HG03097 (cell line): ENCODE measurements at regions not wholly inside any gene's neighbourhood (a gene's known extent, or its start where the extent isn't known, plus 50 kb on each side); places are given as distances from the start of the nearest gene placed in this dataset.
"Not testable (repeated sequence)": the region's sequence is repeated elsewhere in the genome, so short reads cannot be mapped to it uniquely, and the experiment has no call there.

Experiments used
- ATAC-seq: cut with Tn5 transposase; IDR thresholded peaks from one replicate; pipeline ENCODE4 v1.9.1; 2021; ENCODE audit not compliant: unreplicated experiment, low FRiP score

DNA sequence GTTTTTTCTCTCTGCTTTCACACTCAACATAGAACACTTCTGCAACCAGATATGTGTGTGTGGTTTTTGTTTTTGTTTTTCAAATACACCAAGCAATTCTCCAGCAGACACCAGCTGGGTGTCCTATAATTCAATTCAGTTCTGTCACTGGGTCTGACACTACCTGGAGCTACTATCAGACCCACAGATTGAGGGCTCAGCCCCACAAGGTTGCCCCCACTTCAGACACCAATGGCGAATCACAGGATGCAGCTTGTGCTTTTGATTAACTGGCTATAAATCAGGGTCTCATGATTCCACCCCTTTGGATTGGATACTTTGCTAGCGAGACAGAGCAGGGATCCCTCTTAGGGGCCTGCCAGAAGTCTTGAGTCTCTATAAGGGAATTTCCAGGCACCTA, 462.2 kb upstream of the NRP1 start:
- ATAC-seq = no peak

DNA sequence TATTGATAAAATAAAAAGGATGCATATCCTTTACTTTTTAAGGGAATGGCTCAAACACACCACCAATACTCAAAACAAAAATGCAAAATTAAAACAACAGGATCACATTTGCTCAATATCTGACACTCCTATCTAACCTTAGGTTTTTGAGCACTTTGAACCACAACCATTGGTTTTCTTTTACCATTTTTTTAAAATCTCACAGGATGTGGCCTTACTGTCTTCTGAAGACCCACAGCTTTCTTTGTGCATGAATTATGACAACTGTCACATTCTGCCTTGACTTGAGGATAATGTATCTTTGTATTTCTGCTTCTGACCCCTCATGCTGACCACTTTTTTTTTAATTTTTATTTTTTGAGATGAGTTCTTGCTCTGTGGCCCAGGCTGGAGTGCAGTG, 461.1 kb upstream of the NRP1 start:
- ATAC-seq = no peak

DNA sequence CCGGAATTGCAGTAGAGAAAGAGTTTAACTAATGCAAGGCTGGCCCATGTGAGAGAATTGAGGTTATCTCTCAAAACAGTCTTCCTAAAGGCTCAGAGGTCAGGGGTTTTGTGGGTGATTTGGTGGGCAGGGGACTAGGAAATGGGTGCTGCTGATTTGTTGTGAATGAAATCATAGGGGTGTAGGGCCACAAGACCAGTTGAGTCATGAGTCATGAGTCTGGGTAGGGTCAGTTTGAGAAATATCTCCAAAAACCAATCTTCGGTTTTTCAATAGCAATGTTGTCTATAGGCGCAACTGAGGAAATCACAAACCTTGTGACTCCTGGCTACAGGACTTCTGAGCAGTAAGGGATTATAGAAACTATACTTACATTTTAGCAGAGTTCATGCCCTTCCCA, 460.0 kb upstream of the NRP1 start:
- no peak for ATAC-seq

DNA sequence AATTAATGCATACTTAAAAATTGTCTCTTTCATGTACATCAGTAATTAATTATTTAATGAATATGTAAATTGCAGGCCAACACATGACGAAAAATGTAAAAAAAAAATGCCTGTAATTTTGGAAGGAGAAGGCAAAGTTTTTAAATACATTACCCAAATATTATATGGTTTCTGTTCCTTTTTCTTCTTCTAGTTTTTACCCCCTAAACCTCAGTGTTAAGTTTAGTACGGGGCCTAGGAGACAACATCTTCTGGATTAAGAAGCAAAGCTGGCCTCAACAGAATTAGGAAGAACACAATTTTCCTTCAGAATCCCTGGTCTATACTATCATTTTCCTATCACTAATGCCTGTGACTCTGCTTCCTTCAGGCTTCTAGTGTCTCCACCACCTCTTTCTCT, 459.3 kb upstream of the NRP1 start:
- ATAC-seq = no peak

DNA sequence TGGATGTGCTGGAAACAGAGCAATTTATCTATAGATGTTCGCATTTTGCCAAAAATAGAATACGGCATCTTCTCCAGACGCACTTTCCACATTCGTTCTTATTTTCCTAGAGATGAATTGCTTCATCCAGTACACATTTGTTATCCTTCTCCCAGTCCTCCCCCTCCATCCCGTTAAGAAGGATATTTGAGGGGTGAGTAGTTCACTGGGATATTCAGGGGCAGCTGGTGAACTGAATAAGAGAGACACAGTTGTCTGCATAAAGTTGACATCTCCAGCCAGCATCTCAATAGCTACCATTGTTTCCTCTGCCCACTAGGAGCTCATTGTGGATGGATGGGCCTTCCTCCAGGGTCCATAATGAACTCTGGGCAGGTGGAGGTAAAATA, 456.8 kb upstream of the NRP1 start:
- no peak for ATAC-seq

DNA sequence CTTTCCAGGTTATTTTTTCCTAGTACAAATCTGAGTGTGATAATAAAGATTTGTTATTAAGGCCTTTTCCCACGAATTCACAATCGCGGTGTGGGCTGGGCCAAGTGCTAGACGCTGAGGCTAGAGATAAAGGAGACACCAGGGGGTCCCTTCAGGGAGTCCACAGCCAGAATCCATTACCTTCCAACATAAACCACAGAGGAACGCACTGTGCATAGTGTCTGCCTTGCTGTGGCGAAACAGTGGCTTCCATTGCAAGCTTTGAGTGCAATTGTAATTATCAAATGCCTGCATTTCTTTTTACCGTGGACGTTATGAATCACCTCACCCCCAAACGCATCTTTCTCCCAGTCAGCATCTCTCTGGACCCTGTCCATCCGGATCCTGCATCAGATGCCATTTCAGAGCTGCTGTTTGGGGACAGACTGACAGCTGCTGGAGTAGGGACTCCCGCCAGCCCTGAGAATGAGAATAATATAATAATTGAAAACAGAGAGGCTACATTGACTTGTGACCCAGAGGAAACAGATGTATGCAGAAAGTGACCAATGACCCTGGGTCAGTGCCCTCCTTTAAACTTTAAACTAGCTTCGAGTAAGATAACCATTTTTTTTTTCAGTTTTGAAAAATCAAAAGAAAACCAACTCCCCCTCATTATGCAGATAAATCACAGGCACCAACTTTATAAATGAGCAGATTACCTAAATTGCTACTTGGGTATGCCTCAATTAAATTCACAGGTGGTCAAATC, 456.2 kb upstream of the NRP1 start:
- ATAC-seq = no peak

DNA sequence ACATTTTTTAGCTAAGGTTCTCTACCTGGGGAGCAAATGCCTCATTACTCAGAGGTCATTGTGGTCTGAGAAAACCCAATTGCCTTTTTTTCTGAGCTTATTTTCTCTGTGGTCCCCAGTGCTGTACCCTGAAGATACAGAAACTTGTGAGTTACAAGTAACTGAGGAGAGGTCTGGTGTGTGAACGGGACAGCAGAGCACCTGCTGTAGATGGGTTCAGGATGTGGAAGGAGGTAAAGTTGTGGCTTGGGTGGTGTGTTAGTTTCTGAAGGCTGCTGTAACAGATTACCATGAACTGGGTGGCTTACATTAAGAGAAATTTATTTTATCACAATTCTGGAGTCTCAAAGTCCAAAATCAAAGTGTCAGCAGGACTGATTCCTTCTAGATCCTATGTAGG, 449.1 kb upstream of the NRP1 start:
- ATAC-seq = no peak

DNA sequence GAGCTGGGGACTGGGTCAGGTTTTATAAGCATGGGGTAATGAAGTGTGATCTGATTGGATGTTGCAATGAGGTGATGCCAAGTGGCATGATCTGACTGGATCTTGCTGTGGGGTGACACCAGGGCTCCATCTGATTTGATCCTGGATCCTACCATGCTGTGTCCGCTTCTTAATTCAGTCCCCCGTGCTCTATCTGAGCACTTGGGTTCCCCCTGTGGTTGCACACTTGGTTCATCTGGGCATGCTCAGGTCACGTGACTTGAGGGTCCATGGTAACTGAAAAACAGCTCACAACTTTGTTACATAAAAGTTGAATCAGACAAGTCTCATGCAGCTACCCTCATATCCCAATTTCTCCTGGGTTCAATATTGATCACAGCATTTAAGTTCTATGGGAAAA, 448.6 kb upstream of the NRP1 start:
- no peak for ATAC-seq

DNA sequence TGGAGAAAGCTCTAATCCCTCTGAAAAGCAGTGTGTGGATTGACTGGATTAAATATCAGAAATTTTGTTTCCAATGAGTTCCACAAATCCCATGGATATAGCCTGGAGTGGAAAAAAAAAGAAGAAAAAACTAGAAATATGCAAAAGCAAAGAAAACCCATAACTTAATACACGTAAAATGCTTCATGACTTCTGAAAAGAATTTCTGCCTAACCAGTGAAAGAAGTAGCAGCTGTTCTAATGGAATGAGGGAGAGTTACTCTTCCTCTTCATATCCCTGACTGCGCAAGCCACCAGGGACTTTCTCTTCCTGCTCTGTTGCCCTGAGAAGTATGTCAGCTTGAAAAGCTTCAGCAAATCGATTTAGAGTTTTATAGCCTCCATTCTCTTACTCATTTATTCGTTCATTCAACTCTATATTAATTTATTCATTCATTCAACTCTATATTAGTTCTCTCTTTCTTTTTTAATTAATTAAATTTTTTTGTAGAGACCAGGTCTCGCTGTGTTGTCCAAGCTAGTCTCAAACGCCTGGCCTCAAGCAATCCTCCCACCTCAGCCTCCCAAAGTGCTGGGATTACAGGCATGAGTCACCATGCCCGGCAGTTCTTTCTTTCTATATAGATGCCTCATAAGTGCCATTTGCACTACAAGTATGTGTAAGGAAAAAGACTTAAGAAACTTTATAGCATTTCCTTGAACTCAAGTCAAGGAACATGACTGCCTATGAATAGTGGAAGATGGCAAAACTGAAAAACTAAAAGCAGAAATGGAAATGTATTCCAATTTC, 447.3 kb upstream of the NRP1 start:
- no peak for ATAC-seq

DNA sequence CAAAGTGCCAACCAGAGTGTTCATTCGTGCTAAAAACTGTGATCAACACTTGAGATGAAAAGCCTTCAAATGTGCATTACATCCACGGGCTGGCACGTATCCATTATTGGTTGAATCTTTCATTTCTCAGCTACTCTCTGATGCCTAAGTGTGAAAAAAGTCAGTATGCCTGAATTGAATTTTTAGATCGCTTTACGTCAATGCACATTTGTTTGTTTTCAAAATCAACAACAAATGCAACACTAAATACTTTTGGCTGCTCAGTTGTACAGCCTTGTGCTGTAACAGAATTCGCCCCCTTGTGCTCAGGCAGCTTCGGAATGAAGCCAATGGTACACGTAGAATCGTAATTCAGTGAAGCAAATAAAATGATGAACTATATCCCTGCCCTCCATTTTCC, 446.5 kb upstream of the NRP1 start:
- no peak for ATAC-seq

DNA sequence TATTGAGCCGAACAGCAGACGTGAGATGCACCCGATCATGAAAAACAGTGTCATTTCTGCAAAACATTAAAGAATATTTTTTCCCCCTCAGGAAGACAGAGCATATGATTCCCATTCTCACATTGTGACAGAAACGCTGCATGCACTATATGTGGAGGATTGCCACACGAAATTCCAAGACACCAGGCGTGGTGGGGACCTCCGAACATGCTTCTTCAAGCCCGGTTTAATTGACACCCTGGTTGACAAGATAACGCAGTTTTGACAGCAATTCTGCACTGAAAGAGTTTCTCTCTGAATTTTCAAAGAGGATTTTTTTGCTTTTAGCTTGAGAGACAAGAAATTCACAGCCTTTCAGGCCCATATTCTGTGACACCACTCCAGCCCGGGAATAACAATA, 442.8 kb upstream of the NRP1 start:
- ATAC-seq = no peak

DNA sequence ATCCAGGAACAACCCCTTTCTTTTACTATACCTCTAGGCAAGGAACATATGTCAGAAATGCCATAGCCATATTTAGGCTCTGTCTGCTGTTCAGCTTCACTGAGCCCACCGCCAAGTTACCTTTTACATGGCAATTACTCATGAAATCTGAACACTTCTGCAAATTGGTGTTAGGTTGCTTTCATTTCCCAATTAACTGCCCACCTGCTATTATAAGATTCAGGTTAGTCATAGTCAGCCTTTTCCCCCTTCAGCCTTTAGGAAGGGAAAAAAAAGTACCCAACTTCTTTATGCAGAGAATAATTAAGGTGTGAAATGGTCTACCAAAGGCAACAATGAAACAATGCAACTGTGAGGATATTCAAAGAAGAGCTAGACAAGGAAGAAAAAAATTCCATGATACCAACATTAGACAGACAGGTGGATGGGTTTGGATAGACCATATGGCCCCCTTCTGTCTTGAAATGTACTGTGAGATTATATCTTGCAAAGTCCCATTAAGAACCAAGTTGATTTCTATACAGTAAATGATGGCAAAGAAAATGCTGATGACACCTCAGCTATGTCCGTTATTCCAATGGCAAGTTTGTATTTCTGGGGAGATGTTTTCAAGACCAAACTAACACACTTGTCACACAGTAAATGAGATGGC, 442.1 kb upstream of the NRP1 start:
- ATAC-seq = no peak

DNA sequence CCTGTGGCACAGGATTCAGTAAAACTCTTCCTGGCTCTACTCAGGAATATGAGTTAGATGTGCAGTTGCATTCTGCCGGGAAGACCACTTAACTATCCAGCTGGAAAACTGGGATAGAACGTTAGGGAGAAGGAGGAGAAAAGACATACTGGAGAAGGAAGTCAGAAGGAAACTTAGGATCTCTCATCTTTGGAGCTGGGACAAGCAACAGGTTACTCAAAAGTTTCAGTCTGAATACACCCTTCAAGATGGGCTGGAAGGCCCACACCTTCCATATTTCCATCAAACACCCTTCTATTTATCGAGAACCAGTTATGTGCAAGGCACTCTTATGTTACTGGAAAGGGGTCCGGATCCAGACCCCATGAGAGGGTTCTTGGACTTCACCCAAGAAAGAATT, 440.4 kb upstream of the NRP1 start:
- ATAC-seq = no peak

DNA sequence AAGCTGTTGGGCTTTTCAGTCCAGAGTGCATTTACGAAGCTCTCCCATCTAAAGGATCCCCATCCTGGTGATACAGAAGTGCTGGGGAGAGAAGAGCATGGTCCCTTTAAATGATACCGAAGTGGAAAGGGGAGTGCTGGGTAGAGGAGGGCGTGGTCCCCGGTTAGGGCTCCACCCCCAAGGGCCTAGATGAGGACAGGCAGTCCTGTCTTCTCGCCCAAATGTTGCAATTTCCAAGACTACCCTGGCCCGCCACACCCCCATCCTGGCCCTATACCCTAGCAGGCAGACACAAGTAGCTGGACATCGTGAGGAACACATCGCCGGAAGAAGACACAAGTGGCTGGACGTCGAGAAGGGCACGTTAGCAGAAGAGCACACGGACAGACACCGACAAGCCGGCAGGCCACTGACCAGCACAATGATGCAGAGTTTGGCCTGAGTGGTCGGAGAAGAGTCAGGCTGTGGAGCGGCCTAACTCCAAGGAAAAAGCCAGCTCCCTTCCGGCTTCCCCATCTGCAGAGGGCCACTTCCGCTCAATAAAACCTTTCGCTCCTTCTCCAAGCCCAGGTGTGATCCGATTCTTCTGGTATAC, 439.5 kb upstream of the NRP1 start:
- no peak for ATAC-seq

DNA sequence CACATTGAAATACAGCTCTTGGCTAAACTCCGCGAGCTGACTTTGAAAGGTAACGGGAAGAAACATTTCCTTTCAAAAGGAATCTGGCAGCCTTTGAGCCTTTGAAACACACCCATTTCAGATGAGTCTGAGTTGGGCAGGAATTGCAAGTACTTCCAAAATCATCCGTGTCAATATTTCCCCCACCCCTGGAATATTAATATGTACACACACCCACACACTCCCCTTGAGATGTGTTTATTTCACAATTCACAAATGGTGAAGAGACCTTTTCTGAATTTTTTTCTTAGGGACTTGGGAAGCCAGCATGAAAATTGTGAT, 438.7 kb upstream of the NRP1 start:
- ATAC-seq = no peak

DNA sequence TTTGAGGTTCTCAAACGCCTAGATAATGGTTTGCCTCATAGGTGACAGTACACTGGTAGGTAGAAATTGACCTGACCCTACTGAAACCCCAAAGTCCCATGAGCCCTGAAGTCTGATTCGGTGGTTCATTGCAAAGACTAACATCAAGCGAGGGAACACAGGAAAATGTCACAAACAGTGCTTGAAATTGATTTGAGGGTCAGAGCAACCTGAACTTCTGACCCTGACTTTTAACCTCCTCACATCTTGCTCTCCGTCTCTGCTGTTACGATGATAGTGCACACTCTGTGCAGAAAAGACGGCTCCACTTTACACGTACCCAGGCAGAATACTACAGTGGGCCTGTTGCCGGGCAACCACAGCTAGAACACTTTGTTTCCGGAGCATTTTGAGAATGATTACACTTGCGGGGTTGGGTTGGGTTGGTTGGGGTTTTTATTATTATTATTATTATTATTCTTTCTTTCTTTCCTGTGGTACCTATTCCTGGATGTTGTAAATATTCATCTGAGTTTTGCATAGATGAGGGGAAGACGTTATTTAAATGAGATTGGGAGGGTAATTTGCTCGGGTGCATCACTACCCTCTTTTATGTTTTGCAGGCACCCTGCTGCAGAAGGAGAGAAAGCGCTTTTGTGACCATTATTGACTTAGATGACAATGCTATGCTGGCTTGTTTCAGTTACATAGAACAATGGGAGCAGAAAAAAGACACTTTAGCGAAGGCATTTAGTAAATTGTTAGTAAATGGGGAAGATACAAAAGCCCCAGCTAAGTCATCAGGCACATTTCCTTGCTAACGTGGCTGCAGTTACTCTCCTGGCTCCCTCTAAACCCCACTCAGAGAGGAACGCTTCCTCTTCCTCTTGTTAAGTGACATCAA, 438.1 kb upstream of the NRP1 start:
- no peak for ATAC-seq

DNA sequence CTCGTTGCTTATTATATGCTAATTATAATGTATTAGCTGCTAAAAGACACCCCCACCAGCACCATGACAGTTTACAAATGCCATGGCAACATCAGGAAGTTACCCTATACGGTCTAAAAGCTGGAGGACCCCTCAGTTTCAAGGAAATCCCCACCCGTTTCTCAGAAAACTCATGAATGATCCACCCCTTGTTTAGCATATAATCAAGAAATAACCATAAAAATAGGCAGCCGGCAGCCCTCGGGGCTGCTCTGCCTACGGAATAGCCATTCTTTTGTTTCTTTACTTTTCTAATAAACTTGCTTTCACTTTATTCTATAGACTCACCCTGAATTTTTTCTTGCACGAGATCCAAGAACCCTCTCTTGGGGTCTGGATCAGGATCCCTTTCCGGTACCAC, 437.4 kb upstream of the NRP1 start:
- not testable (repeated sequence) for ATAC-seq

DNA sequence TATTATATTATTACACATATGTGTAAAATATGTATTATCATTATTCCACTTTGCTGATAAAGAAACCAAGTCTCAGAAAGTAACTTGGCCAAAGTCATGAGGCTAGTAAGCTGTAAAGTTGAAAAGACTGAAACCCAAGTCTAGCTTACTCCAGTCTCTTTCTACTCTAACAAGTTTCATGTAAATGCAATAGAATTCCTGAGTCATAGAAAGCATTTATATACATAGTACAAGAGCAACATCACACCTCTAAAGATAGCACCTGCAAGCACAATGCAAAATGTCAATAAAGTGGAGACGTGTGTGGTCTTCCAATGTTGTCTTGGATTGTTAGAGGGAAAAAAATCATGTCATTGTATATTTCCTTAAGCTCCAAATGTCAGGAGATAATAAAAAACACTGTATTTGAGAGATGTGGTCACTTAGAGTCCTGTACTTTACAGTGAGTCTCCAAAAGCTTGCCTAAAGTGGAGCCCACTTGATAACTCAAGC, 430.3 kb upstream of the NRP1 start:
- ATAC-seq = no peak

DNA sequence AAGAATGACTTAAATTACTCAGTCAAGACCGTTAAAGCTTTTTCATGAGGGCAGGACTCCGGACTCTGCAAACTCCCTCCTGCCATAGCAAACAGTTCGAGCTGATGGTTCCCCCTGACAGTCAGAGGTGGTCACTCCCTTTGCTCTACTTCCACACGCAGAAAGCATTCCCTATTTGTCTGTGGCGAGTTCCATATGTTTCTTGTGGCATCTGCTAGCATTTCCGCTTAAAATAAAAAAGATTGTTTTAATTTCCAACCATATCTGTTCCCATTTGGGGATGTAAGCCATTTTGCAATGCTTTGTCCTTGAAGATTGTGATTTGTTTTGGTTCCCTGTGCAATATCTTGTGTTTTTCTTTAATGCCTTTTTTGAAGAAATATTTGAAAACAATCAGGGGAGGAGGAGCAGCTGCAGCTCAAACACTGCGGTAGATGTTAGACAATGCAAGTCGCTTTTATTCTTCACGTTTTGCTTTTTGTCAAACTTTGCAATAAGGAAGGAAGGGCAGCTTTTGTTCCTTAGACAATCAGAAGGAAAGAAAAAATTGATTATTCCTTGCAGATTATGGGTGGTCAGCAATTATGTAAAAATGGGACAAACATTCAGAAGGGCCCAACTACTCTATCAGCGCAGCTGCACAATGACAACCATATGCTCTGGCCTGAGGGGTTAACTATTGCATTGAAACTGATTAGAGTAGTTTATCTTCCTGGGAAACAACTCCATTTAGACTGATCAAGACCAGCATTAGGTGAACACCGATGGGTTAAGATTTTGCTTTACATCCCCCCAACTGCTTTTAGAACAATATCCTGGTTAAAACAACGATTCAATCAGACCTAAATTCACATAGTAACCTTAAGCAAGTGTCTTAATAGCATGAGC, 425.8 kb upstream of the NRP1 start:
- no peak for ATAC-seq
